ENCODE measurements at regions not wholly inside any gene's neighbourhood (a gene's known extent, or its start where the extent isn't known, plus 50 kb on each side); places are given as distances from the start of the nearest gene placed in this dataset.
"Not testable (repeated sequence)": the region's sequence is repeated elsewhere in the genome, so short reads cannot be mapped to it uniquely, and the experiment has no call there.

DNA sequence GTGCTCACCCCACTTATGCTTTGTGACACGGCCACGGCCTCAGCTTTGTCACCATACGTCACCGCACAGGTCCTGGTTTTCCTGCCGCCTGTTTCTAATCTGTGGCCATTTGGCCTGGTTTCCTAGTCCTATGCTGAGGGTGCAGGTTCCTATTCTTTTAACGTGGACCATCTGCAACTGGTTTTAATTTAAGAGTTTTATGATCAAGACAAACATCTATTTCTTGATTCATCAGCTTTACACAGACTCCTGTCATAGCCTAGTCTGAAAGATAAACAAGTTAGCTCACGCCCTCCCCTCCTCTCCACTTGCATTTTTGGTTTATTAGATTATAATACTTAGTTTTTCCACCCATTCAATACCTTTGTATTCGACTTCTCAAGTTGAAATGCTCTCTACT is 97.5 kb upstream of the RPS6KA2 start:
- DNase-seq (ENCODE audit: low read depth in 3 of 3), result no peak

- no peak for DNase-seq (ENCODE audit: low read depth in 3 of 3)
Measured at GRCh38 chr6:166722785-166723184, 95.7 kb upstream of the RPS6KA2 start.

DNA sequence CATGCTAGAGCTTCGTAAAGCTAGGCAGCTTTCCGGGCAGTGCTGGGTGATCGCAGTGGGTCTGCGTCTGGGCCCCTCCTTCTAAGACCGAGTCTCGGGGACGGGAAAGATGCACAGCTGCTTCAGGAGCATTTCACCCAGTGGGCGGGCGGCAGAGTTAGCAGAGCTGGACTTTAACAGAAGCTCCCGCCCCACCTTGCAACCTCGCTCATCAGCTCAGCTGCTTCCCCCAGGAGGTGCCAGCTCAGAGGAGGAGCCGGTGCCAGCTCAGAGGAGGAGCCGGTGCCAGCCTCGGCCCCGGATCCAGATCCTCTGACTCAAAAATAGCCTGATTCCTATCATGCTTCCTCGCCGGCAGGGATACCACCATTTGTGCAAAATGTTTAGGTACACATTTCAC is 94.5 kb upstream of the RPS6KA2 start:
- DNase-seq (ENCODE audit: low read depth in 3 of 3), result no peak

GRCh38 chr6:166720856-166721255 is 93.8 kb upstream of the RPS6KA2 start:
- DNase-seq (ENCODE audit: low read depth in 3 of 3), result no peak

DNA sequence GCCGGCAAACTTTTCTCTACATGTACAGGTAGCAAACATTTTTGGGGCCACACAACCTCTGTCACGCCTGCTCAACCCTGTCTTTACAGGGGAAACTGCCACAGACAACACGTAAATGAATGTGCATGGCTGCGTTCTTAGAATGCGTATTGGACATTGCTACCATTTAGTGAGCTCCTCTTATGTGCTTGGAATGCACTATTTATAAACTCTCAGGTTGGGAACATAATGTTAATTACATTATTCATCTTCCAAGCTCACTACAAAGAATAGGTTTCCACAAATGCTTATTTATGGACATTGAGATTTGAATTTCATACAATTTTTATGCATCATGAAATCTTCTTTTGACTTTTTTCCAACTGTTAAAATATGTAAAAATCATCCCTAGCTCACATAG is 92.0 kb upstream of the RPS6KA2 start:
- no peak for DNase-seq (ENCODE audit: low read depth in 3 of 3)

GRCh38 chr6:166718516-166718915 is 91.5 kb upstream of the RPS6KA2 start:
- no peak for DNase-seq (ENCODE audit: low read depth in 3 of 3)

- DNase-seq (ENCODE audit: low read depth in 3 of 3), result no peak
Measured at GRCh38 chr6:166716910-166717617, 90.0 kb upstream of the RPS6KA2 start.

DNA sequence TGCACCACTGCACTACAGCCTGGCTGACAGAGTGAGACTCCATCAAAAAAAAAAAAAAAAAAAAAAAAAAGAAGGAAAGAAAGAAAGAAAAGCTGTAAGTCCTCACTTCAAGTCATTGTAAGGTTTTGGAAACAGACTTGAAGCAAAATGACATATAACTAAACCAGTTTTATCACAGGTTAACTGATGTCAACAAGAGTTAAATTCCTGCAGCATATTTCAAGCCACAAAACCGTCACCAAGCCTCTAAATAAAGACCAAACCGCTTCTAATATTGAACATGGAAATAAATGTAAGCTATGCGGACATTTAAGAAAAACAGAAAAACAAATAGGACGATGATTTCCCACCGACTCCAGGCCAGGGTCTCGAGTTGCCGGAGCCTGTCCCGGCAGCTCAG is 88.9 kb upstream of the RPS6KA2 start:
- no peak for DNase-seq (ENCODE audit: low read depth in 3 of 3)

- DNase-seq (ENCODE audit: low read depth in 3 of 3), result no peak
Measured at GRCh38 chr6:166715065-166715464, 88.0 kb upstream of the RPS6KA2 start.

- no peak for DNase-seq (ENCODE audit: low read depth in 3 of 3)
Measured at GRCh38 chr6:166714581-166714980, 87.5 kb upstream of the RPS6KA2 start.

GRCh38 chr6:166714187-166714510 is 87.1 kb upstream of the RPS6KA2 start:
- no peak for DNase-seq (ENCODE audit: low read depth in 3 of 3)

DNA sequence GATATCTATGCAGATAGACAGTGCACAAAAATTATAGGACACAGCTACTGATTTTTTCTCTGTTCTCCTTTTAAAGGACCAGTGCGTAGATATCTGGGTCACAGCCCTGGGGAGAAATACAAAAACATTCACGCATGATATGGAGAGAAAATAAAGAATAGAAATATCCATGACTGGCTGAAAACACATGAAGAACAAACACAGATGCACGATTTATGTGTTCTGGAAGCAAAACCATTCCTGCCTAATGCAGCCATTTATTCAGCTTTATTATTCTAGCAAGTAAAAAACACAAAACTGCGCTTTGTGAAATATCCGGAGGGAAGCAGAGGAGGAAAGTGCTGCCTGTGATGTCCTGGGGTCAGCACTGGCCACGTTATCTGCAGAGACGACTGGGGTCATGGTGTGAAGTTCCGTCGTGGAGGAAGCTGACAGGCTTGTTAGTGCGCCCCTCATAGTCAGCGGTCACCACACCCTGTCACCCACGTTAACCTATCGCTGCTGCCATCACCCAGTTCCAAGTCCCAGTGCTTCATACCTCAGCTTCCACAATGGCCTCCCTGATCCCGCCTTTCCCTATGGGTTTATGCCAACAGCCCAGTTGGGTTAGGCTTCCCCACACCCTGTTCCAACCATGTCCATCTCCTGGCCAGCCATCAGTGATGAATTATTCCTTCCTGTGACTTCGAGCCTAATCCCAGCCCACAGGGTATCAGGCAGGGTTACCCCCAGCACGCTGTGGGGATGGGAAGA is 86.6 kb upstream of the RPS6KA2 start:
- no peak for DNase-seq (ENCODE audit: low read depth in 3 of 3)

DNA sequence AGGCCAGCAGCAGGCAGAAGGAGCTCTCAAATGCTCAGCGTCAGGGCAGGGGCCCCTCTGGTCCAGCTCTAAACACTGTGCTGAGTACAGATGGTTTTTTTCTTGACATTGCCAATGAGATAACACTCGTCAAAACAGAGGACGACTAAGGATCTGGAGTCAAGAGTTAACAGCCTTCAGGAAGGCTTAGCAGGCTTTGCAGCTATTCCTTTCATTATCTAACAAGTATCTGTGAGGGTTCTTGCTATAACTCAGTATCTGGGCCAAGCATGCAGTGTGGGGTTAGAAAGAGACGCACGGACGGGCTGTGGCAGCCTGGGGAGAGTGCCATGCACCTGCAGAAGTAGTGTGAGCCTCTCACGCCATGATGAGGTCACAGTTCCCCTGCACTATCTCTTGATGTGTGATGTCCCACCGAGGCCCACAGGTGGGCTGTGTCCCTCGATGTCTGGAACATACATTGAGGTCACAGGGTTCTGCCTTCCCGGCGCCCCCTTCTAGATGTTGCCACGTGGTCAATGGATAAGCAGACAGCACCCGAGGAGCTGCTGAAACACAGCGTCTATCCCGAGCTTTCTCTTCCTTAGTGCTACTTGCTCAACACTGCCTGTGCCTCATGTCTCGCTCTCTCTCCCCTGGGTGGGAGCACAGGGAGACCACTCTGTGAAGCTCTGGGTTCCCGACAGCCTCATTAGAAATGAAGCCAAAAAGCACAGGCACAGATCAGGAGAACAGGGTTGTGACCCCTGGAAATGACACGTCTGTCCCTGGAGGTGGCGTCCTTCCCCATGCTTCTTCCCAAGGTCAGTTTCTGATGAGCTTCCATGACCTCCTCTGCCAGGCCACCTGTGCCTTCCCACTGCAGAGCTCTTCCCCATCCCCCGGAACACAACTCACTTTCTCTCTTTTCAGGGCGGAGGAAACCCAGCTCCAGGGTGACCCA is 85.5 kb upstream of the RPS6KA2 start:
- no peak for DNase-seq (ENCODE audit: low read depth in 3 of 3)

DNA sequence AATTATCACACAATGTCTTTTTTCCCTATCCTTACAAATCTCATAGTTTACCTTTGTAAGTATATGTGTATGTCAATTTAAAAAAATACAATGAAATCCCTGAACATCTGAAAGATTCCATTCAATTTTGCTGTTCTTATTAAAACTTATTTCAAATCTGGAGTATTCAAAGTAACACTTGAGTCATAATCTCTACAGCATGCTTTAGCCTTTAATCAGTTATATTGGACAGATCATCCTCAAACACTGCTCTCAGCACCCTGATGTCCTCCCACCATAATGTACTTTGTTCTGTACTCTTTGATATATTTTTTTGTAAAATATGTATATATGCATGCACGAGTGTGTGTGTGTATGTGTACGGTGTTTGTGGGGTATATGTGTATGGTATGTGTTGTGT is 83.0 kb upstream of the RPS6KA2 start:
- DNase-seq (ENCODE audit: low read depth in 3 of 3), result no peak

DNA sequence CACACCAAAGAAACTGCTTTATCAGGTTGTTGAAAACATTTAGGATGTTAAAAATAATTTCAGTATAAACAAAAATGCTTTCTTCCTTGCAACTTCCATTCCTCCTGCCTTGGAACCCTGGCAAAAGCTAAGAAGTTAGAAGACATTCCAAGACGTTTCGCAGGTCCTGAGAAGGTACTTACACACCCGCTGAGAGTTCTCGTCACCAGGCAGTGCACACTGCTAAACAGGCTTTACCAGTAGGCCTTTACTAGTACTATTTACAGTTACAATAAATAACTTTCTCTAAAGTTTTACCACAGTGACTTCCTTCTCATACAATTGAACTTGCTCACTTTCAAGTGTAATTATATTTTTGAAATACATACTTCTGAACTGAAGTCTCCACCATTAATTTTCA is 81.4 kb upstream of the RPS6KA2 start:
- DNase-seq (ENCODE audit: low read depth in 3 of 3), result no peak

DNA sequence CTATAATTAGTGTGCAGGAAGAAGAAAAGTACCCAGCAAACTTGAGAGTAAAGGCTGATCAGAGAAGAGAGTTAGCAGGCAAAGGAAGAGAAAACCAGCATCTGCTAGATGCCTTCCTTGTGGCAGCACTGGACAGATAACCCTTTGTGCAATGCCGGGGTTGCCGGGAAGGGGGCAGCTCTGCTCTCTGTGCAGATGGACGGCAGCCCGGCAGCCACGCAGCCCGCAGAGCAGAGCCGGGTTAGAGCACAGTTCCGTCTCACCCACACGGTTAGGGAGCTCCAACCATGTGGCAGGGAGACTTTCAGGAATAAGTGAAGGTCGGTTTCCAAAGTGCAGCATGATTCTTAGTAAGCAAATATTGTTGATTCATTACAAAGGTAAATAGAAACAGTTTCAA is 80.0 kb upstream of the RPS6KA2 start:
- peak in 2 of 3 donors; percentile 5 to 10 for DNase-seq (ENCODE audit: low read depth in 3 of 3)

DNA sequence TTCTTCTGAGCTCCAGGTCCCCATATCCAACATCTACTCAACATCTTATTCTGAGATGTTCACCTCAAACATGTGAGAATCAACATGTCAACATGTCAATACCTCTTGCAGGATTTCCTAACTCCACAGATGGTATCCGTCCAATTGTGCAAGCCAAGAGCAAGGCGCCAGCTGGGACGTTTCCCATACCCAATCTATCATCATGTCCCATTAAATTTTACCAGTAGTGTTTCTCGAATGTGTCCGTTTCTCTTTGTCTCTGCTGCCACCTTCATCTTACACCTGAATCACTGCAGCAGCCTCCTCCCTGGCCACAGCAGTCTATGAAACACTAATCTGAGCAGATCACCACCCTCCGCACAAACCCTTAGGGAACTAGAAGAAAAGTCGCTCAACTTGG is 78.0 kb upstream of the RPS6KA2 start:
- no peak for DNase-seq (ENCODE audit: low read depth in 3 of 3)

DNA sequence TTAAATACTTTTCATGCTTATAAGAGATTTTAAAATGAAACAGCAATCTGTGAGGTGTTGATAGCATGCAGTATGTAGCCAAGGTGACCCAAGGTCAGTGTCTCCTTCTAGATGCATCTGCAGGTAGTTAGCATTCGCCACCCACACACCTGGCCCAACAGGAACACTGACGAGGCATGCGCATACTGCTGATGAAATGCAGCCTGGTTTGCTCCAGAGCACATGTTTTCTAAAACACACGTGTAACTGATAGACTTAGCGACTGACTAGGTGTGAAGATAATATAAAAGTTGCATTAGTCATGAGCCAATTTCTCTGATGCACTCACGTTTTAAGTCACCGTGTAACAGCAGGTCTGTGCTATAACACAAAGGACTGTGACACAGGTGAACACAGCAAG is 77.1 kb upstream of the RPS6KA2 start:
- no peak for DNase-seq (ENCODE audit: low read depth in 3 of 3)

GRCh38 chr6:166703149-166703710 is 76.2 kb upstream of the RPS6KA2 start:
- DNase-seq (ENCODE audit: low read depth in 3 of 3), result no peak

DNA sequence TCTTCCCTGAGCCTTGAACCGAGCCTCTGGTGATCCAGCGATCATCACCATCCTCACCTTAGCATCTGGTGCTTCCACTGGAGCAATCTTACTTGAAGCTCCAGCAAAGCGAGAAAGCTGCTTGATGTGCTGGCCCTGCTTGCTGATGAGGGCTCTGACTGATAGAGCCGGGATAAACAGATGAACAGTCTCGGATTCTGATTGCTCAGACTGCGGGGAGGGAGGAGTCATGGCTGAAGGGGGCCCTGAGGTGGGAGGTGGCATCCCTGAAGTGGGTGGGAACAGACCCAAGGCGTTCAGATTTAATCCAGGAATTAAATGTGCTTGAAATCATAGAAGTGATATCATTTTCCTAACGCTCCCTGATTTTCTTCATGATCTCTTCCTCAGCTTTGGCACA is 74.4 kb upstream of the RPS6KA2 start:
- DNase-seq (ENCODE audit: low read depth in 3 of 3), result not testable (repeated sequence)

DNA sequence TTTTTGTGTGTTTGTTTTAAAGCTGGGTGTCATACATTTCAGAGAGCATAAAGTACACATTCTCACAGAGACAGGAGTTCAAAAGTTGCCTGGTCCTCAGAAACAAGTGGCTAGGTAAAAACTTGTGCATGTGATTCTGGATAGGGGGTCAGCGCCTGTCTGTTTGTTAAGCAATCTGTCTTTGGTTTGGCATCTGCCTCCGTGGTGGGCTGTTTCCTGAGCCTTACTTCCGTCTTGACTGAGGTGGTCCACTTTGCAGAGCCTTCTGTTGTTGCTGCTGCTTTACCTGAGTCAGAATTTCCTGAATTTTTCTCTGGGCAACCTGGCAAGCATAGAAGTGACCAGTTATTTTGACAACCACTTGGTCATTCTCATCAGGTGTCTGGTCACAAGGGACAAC is 73.8 kb upstream of the RPS6KA2 start:
- DNase-seq (ENCODE audit: low read depth in 3 of 3), result not testable (repeated sequence)

DNA sequence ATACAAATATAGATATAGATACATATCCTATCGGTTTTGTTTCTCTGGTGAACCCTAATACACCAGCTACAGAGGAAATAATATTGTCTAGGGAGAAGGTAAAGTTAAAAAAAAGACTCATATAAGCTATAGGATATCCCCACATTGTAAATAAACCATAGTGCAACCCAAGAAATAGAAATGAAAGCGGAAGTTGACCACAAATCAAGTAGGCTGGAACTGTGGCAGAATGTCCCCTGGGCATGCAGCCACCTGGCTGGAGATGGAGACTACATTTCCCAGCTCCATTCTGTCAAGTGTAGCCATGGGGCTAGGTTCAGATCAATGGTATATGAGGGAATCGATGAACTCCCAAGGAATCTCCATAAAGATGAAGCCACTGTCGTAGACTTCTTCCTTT is 70.1 kb upstream of the RPS6KA2 start:
- no peak for DNase-seq (ENCODE audit: low read depth in 3 of 3)

Measured in stimulated activated CD4-positive, alpha-beta T cell treated with anti-CD3 and anti-CD28 coated beads, TNF-alpha, amount 100 ng/mL, for 48 hours (primary cell).